ENCODE measurements at regions not wholly inside any gene's neighbourhood (a gene's known extent, or its start where the extent isn't known, plus 50 kb on each side); places are given as distances from the start of the nearest gene placed in this dataset.

DNA sequence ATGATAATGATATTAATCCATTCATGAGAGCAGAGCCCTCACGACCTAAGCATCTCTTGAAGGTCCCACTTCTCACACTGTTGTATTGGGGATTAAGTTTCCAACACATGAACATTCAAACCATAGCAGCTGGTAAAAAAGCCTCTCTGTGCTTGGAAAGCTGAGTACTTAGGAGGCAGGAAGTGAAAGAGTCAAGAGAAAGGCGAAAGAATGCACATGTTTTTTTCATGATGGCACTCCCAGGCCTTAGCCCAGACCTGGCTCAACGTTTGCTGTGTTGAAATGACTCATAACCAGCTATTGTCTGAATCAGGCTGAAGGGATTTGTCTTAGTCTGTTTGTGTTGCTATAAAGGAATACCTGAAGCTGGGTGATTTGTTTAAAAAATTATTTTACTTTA, 84.4 kb upstream of the RGMA start:
- Histone ChIP-seq H3K36me3 (replicated peaks; ENCODE audit: insufficient read depth, low read depth) (no peaks in the 10 kb centered on the region), H3K27ac (no peak overlapping the region), H3K4me2 (no peak overlapping the region)

DNA sequence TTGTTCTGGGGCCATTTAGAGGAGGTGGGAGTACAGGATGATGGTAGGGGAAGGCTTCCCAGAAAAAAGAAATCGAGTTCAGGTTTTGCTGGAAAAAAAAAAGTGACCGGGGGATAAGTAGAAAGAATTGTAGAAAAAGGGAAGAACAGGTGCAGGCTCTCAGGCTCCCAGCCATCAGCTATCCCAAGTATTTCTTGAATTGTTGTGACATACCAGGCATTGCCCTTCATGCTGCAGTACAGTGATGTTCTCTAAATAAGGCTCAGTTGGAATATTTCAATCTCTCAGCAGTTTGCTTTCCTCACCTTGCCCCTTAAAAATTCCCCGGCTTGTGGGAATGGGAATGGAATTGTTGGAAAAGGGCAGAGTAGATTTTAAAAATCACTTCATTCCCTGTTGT, 82.5 kb upstream of the RGMA start:
- Histone ChIP-seq H3K27ac (no peak overlapping the region), H4K20me1 (ENCODE audit: insufficient read depth, poor library complexity, severe bottlenecking) (no peaks in the 10 kb centered on the region), H3K9me2 (replicated peaks; ENCODE audit: insufficient read depth) (no peaks in the 10 kb centered on the region), H2AFZ (no peak overlapping the region), H3K4me1 (ENCODE audit: insufficient read depth) (no peaks in the 10 kb centered on the region), H3K4me3 (no peak overlapping the region), H3K27me3 (no peaks in the 10 kb centered on the region), H3K36me3 (replicated peaks; ENCODE audit: insufficient read depth, low read depth) (no peaks in the 10 kb centered on the region), H3K79me2 (no peaks in the 10 kb centered on the region), H3K4me2 (no peak overlapping the region), H3K9me3 (ENCODE audit: low read depth) (no peaks in the 10 kb centered on the region)
- WGBS (ENCODE audit: low lambda C conversion rate, missing lambda C conversion rate) = 90% methylated on average over 3 of the region's 3 CpGs
- DNase-seq (ENCODE audit: low spot score) = no peak
- TF ChIP-seq EZH2 (IDR thresholded peaks at IDR 0.05; ENCODE audit: borderline replicate concordance) (no peak), EZH2phosphoT487 (IDR thresholded peaks at IDR 0.05; ENCODE audit: low read depth, severe bottlenecking, unreplicated experiment) (no peak), CTCF (IDR thresholded peaks at IDR 0.05; ENCODE audit: poor library complexity) (no peak)

More for the DNA sequence above, 84.4 kb upstream of the RGMA start:
- no peaks in the 10 kb centered on the region for H3K9me3 ChIP-seq (ENCODE audit: low read depth)
- no peaks in the 10 kb centered on the region for H3K9me2 ChIP-seq (replicated peaks; ENCODE audit: insufficient read depth)
- H3K4me1 ChIP-seq (ENCODE audit: insufficient read depth) = no peaks in the 10 kb centered on the region
- no peak for DNase-seq (ENCODE audit: low spot score)
- H2AFZ ChIP-seq = no peak overlapping the region
- no peak overlapping the region for H3K4me3 ChIP-seq
- H3K27me3 ChIP-seq = no peaks in the 10 kb centered on the region
- TF ChIP-seq EZH2 (IDR thresholded peaks at IDR 0.05; ENCODE audit: borderline replicate concordance) (no peak), EZH2phosphoT487 (IDR thresholded peaks at IDR 0.05; ENCODE audit: low read depth, severe bottlenecking, unreplicated experiment) (no peak), CTCF (IDR thresholded peaks at IDR 0.05; ENCODE audit: poor library complexity) (no peak)
- WGBS (ENCODE audit: low lambda C conversion rate, missing lambda C conversion rate) = 52% methylated on average over 3 of the region's 3 CpGs
- H4K20me1 ChIP-seq (ENCODE audit: insufficient read depth, poor library complexity, severe bottlenecking) = no peaks in the 10 kb centered on the region
- H3K79me2 ChIP-seq = no peaks in the 10 kb centered on the region

DNA sequence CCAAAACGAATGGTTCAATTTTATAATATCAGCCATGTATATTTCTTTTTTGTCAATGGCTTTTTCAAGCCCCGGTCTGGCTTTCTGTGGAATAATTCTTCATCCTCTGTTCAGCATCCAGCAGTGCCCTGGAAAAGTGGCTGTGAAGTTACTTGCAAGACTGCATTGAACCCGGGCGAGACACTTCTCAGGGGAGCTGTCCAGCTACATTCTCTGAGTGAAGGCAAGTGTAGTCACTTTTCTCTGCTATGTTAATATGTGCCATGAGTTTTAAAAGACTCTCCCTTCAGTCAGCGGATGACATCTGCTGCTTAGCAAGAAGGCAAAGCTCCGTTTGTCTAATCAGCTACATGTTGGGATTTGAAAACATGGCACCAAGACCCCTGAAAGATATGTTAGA, 81.3 kb upstream of the RGMA start:
- H2AFZ ChIP-seq = no peak overlapping the region
- TF ChIP-seq EZH2phosphoT487 (IDR thresholded peaks at IDR 0.05; ENCODE audit: low read depth, severe bottlenecking, unreplicated experiment) = no peak
- no peak for TF ChIP-seq CTCF (IDR thresholded peaks at IDR 0.05; ENCODE audit: poor library complexity)
- TF ChIP-seq EZH2 (IDR thresholded peaks at IDR 0.05; ENCODE audit: borderline replicate concordance) = no peak
- no peaks in the 10 kb centered on the region for H3K36me3 ChIP-seq (replicated peaks; ENCODE audit: insufficient read depth, low read depth)
- H3K4me1 ChIP-seq (ENCODE audit: insufficient read depth) = no peaks in the 10 kb centered on the region
- H4K20me1 ChIP-seq (ENCODE audit: insufficient read depth, poor library complexity, severe bottlenecking) = no peaks in the 10 kb centered on the region
- DNase-seq (ENCODE audit: low spot score) = no peak
- H3K27me3 ChIP-seq = no peaks in the 10 kb centered on the region
- H3K9me3 ChIP-seq (ENCODE audit: low read depth) = no peaks in the 10 kb centered on the region
- H3K79me2 ChIP-seq = no peaks in the 10 kb centered on the region
- 64% methylated on average over 6 of the region's 6 CpGs for WGBS (ENCODE audit: low lambda C conversion rate, missing lambda C conversion rate)
- no peak overlapping the region for H3K27ac ChIP-seq
- H3K4me3 ChIP-seq = no peak overlapping the region
- no peaks in the 10 kb centered on the region for H3K9me2 ChIP-seq (replicated peaks; ENCODE audit: insufficient read depth)
- no peak overlapping the region for H3K4me2 ChIP-seq

DNA sequence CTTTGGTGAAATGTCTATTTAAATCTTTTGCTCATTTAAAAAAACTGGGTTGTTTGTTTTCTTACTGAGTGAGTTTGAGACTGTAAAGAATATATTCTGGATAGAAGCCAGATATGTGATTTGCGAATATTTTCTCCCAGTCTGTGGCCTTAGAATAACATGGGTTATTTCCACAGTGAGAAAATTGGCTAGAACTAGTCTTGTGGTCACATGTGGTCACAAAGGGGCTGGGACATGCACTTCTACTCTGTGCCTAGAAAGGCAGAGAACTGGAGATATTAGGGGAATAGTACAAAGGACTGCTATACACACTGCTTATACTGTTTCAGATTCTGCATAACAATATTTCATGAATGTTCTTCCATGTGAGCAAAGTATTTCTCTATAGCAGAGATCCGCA, 79.9 kb upstream of the RGMA start:
- Histone ChIP-seq H2AFZ (no peak overlapping the region), H4K20me1 (ENCODE audit: insufficient read depth, poor library complexity, severe bottlenecking) (no peaks in the 10 kb centered on the region), H3K4me1 (ENCODE audit: insufficient read depth) (no peaks in the 10 kb centered on the region), H3K79me2 (no peaks in the 10 kb centered on the region), H3K27ac (no peak overlapping the region), H3K4me2 (no peak overlapping the region), H3K27me3 (peaks cover 3% of the 10 kb centered on the region), H3K9me3 (ENCODE audit: low read depth) (no peaks in the 10 kb centered on the region), H3K36me3 (replicated peaks; ENCODE audit: insufficient read depth, low read depth) (no peaks in the 10 kb centered on the region), H3K9me2 (replicated peaks; ENCODE audit: insufficient read depth) (no peaks in the 10 kb centered on the region), H3K4me3 (no peak overlapping the region)
- 88% methylated on average over 2 of the region's 2 CpGs for WGBS (ENCODE audit: low lambda C conversion rate, missing lambda C conversion rate)
- no peak for DNase-seq (ENCODE audit: low spot score)
- TF ChIP-seq CTCF (IDR thresholded peaks at IDR 0.05; ENCODE audit: poor library complexity) (no peak), EZH2 (IDR thresholded peaks at IDR 0.05; ENCODE audit: borderline replicate concordance) (no peak), EZH2phosphoT487 (IDR thresholded peaks at IDR 0.05; ENCODE audit: low read depth, severe bottlenecking, unreplicated experiment) (no peak)

Data from hepatocyte (in vitro differentiated cells).